GM19351 (cell line): ENCODE measurements at regions not wholly inside any gene's neighbourhood (a gene's known extent, or its start where the extent isn't known, plus 50 kb on each side); places are given as distances from the start of the nearest gene placed in this dataset.

ENCODE experiments used
- ATAC-seq: cut with Tn5 transposase; IDR thresholded peaks from one replicate; pipeline ENCODE4 v1.9.1; 2021; ENCODE audit warnings: mild to moderate bottlenecking, moderate library complexity; ENCODE audit not compliant: unreplicated experiment

DNA sequence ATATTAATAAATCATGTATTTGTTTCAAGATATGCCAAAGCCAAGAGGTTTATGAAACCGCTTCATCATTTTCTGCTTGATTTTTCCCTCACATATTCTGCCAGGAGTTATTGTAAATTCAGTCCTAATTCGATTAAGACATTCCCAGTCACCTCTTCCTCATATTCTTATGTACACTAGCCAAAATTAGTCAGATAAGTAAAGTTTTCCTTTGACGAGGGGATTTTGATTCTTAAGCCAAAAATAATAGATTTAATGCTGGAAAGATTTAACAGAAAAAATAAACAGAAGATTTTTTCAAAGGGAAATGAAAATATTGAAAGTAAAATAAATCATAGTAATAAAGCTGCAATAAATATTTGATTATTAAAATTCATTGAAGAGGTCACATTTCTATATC, 51.0 kb upstream of the VEGFC start:
- no peak for ATAC-seq

DNA sequence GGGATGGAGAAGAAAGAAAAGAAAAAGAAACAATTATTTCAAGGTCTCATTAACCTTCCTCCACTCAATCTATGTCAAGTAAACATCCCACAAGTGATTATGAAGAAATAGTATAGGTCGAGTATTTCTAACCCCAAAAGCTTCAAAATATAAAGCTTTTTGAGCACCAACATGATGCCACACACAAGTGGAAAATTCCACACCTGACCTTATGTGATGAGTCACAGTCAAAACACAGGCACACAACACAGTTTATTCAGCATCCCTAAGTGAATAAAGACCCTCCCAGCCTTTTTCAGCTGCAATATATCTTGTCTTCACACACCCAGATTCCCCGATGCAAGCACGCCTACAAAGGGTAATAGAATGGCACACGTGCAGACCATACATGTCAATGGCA, 51.7 kb upstream of the VEGFC start:
- ATAC-seq, result no peak

- ATAC-seq, result no peak
These were observed 52.9 kb upstream of the VEGFC start for GRCh38 chr4:176845636-176846035.

- ATAC-seq, result no peak
These were observed 56.4 kb upstream of the VEGFC start for GRCh38 chr4:176849076-176849475.

DNA sequence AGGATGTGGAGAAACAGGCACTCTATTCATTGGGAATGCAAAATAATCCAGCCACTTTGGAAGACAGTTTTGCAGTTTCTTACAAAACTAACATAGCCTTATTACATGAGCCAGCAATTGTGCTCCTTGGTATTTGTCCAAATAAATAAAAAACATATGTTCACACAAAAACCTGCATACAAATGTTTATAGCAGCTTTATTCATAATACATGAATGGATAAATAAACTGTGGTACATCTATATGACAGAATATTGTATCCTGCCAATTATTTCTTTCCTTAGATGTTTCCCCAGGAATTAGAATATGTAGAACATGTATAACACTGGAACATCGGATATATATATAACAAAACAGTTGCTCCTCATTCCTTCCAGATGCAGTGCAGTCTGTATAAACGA, 57.7 kb upstream of the VEGFC start:
- ATAC-seq, result no peak

GRCh38 chr4:176856421-176856820, 63.7 kb upstream of the VEGFC start:
- ATAC-seq, result no peak

- ATAC-seq, result no peak
These were observed 66.1 kb upstream of the VEGFC start for GRCh38 chr4:176858839-176859238.

- ATAC-seq, result no peak
These were observed 71.5 kb upstream of the VEGFC start for GRCh38 chr4:176864238-176864637.

DNA sequence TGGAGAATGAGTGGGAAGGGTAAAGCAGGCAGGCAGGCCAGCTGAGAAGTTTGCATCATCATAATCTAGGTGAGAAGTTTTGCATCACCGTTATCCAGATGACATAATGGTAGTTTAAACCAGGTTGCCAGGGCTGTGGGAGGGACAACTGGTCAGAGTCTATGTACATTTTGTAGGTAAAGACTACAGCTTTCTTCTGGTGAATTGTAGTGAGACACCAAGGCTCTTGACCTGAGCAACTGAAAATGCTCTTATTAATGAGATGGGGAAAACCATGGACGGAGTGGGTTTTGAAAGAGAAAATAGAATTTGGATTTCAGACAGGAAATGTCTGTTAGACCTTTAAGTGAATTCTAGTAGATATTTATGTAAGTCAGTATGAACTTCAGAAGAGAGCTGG, 76.0 kb upstream of the VEGFC start:
- no peak for ATAC-seq

DNA sequence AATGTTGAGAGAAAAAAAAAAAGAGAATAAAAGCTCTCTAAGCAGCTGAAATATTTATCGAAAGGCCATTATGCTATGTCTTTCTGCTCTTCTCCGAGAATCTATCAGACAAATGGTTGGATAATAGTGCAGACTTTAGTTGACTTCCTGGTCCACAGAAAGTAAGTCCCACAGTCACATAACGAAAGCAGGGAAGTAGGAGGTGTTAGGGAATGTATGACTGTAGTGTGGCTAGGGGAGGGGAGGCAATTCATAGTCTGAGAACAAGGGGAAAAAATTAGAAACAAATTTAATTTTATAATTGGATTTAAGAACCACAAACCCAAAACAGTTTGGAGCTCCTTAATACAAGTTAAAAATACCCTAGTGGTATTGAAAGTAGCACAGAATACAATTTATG, 79.7 kb upstream of the VEGFC start:
- no peak for ATAC-seq

- no peak for ATAC-seq
These were observed 82.2 kb upstream of the VEGFC start for GRCh38 chr4:176874721-176875445.

- no peak for ATAC-seq
These were observed 82.8 kb upstream of the VEGFC start for GRCh38 chr4:176875446-176875930.

GRCh38 chr4:176879380-176880116, 86.8 kb upstream of the VEGFC start:
- ATAC-seq, result no peak

GRCh38 chr4:176882206-176882605, 89.5 kb upstream of the VEGFC start:
- ATAC-seq, result no peak

GRCh38 chr4:176883108-176883550, 90.4 kb upstream of the VEGFC start:
- no peak for ATAC-seq

DNA sequence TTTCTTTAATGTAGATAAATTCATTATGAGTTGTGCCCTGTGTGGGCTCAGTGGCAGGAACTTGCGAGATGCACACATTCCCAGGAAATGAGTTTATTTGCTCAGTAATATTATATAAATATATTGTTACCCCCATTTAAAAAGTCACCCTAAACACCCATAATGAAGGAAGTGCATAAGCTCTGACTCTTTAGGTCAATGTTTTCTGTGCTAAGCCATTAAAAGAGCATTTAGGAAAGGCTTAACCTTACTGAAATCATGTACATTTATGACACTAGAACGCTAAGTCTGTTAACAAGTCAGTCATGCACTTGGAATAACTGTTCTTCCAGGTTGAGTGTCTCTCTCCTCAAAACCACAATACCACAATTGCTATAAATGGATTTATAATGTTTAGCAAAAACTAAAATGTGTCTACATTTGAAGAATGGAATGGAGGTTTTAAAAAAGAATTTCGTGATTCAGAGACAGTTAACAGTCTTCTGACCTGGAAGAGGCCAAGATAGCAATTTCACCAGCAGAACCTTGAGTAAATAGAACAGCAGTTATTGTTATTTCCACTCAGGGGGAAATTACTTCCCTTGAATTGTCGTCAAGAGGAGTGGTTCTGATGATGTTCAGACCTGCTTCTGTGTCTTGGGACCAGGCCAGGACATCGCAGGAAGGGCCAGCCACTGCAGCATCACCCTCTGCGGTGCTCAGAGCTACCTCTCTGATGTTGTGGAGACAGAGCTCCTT, 91.1 kb upstream of the VEGFC start:
- no peak for ATAC-seq

DNA sequence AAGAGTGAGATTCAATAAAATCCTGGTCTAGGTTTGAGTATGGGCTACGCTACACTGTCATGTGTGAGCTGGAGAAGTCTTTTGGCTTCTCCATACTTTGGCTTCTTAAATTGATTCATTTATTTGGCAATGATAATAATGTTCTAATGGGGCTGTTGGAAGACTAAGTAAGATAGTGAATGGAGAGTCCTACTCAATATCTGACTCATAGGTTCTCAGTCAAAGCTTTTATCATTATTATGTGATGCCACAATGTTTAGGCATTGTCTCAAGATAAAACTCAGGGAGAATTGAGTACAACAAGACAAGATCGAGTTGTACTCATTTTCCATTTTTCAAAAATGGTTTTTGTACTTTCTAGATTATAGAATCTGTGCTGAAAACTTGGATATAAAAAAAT, 92.5 kb upstream of the VEGFC start:
- ATAC-seq, result no peak

GRCh38 chr4:176886135-176886534, 93.4 kb upstream of the VEGFC start:
- no peak for ATAC-seq

DNA sequence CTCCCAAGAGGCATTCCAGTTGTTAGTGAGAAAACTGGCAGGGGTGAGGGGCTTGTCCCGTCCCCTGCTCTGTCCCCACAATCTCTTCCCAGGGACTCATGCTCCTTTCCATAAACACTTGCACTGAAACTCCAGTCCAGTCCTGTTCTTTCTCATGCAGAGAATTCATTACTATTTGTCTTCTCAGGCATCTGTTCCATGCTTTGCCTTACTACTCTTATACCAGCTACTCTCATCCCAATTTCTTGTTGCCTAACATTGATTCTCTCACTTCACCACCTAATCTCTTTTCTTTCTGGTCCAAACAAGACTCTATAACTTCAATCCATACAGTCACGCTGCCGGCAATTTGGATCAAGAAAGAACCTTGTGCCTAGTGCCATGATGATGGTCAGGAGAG, 97.1 kb upstream of the VEGFC start:
- ATAC-seq, result no peak

GRCh38 chr4:176894498-176894897, 101.8 kb upstream of the VEGFC start:
- ATAC-seq, result no peak

- no peak for ATAC-seq
These were observed 103.5 kb upstream of the VEGFC start for GRCh38 chr4:176896211-176896610.

DNA sequence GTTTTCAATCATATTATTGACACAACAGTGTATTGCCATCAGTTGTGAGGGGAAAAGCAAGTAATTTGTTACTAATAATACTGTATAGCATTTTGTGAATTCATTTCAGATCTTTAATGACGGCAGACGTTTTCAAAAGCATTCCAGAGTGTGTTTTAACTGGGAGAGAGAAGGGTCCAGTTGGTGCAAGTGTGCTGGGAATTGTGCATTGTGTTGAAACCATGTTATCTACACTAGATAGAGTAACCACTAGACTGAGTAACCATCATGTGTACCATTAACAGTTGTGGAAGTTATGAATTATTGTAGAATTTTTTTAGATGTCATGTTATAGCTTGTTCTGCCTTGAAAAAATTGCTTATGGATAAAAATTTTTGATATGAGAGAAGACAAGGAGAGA, 104.5 kb upstream of the VEGFC start:
- ATAC-seq, result no peak
